Ovary (tissue), 7 donors: ENCODE measurements at regions not wholly inside any gene's neighbourhood (a gene's known extent, or its start where the extent isn't known, plus 50 kb on each side); places are given as distances from the start of the nearest gene placed in this dataset.

Experiments
- DNase-seq, 5 donors: peaks; one replicate each; pipeline ENCODE4 v3.0.0-alpha.2; 2019 to 2020
- H3K27ac ChIP-seq, 2 donors: fragments of 200-600 bp; one replicate each; pipeline versions ENCODE4 v1.5.1 to v1.8.0; 2019 to 2022
- H3K27me3 ChIP-seq: fragments of 200-600 bp; one replicate; pipeline ENCODE4 v1.8.0; 2022
- H3K36me3 ChIP-seq: fragments of 200-600 bp; sonication (generic); one replicate; pipeline ENCODE4 v1.5.1; 2019
- H3K4me1 ChIP-seq: one replicate; pipeline ENCODE4 v1.8.1; 2013; ENCODE audit warnings: mild to moderate bottlenecking, moderate library complexity; ENCODE audit not compliant: insufficient read depth
- H3K4me3 ChIP-seq: fragments of 200-600 bp; sonication (generic); one replicate; pipeline ENCODE4 v1.5.1; 2017
- H3K9me3 ChIP-seq, 2 donors: fragments of 200-600 bp in 1 of 2; sonication (generic) in 1 of 2; one replicate each; pipeline versions ENCODE4 v1.5.1 to v1.8.1; 2013 to 2019; ENCODE audit warnings: mild to moderate bottlenecking in 1 of 2, moderate library complexity in 1 of 2
- EP300 ChIP-seq: sonication (generic); formaldehyde crosslinking; IDR thresholded peaks from one replicate; pipeline ENCODE4 v1.6.1; 2017; ENCODE audit warnings: antibody characterized with exemption
- POLR2A ChIP-seq: fragments of 450-650 bp; IDR thresholded peaks from one replicate; pipeline ENCODE4 v1.6.1; 2017; ENCODE audit warnings: antibody characterized with exemption, mild to moderate bottlenecking, moderate library complexity
- WGBS, 3 donors: extraction: QIAGEN DNeasy Blood & Tissue Kit in 1 of 3; methylation state at CpG; one replicate each; pipeline versions ENCODE4 v1.1.5 to v1.1.7; 2013 to 2017; 5-methylcytosine and 5-hydroxymethylcytosine counted together
- intact Hi-C, 4 donors: fragments of 100-400 bp; cut with DNase I; formaldehyde crosslinking; loops; one replicate each; pipeline versions ENCODE4 v1.11.0 to v1.15.1; 2022 to 2023
- TF ChIP-seq, protein P1 (sequence below), 3 donors: fragments of 450-650 bp in 2 of 3; fragments of 200-600 bp in 1 of 3; IDR thresholded peaks; one replicate each; pipeline versions ENCODE4 v1.5.1 to v1.8.0; 2016 to 2022; ENCODE audit warnings: antibody characterized with exemption in 3 of 3, mild to moderate bottlenecking in 1 of 3
- donor health status: DM: no; HTN: no; CAD: no; lungs with moderate emphysema.
- donor health status: DM: no; HTN: no; CAD: no.
- donor health status: Bipolar disorder and iron deficiency.
- donor health status: DM: no; HTN: no; CAD: no.
- donor health status: DM: yes; HTN: yes; CAD: no.

DNA sequence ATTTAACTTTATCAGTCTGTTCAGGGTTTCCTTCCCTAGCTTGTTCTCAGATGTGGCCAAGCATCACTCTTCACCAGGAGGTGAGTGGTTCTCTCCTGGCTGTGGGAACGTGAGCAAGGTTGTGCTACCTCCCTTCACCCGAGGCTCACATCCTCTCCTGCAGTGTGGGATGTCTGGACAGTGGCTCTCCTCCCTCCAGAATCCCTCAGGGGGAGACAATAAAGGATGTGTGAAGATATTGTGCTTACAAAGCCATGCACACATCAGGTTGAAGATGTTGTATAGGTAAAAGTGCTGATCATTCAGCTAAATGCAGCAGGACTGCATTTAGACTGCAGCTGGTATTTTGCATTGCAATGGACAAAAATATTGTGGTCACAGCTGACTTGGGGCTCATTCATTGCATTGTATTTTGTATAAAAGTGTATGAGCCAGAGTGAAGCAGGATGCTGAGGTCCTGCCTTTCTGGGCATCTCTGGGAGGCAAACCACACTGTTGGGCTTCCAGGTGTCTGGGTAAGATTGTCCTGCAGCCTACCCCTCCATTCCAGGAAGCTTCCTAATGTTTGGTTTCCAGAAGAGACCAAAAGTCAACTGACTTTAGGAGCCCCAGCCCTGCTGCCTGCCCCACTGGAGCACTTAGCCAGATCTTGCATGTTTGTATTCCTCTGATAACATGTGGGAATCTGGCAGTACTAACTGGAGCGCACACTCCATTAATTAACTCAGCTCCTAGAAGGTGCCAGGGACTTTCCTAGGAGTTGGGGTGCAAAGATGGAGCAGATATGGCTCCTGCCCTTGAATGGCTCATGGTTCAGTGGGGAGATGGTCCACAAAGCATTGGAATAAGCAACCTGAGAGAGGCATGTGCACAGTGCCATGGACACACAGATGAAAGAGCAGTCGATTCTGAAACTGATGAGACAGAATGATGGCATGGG is 292.5 kb upstream of the ZNF32 start:
- 50 to 67% (median 66%) methylated on average over 4 of the region's 4 CpGs for WGBS, 3 donors
- peaks cover 12% of the 10 kb centered on the region for H3K4me1 ChIP-seq
- no peak overlapping the region for H3K4me3 ChIP-seq
- DNase-seq = no peak
- no peaks in the 10 kb centered on the region for H3K9me3 ChIP-seq
- H3K27ac ChIP-seq = no peak overlapping the region
- H3K36me3 ChIP-seq = no peaks in the 10 kb centered on the region
- intact Hi-C loops = no loop called here
- TF ChIP-seq, protein P1, sequence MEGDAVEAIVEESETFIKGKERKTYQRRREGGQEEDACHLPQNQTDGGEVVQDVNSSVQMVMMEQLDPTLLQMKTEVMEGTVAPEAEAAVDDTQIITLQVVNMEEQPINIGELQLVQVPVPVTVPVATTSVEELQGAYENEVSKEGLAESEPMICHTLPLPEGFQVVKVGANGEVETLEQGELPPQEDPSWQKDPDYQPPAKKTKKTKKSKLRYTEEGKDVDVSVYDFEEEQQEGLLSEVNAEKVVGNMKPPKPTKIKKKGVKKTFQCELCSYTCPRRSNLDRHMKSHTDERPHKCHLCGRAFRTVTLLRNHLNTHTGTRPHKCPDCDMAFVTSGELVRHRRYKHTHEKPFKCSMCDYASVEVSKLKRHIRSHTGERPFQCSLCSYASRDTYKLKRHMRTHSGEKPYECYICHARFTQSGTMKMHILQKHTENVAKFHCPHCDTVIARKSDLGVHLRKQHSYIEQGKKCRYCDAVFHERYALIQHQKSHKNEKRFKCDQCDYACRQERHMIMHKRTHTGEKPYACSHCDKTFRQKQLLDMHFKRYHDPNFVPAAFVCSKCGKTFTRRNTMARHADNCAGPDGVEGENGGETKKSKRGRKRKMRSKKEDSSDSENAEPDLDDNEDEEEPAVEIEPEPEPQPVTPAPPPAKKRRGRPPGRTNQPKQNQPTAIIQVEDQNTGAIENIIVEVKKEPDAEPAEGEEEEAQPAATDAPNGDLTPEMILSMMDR (IDR thresholded peaks at IDR 0.05) = no peak
- TF ChIP-seq POLR2A (no peak), EP300 (no peak)
- no peaks in the 10 kb centered on the region for H3K27me3 ChIP-seq

GRCh38 chr10:43939939-43940820 is 291.5 kb upstream of the ZNF32 start:
- Histone ChIP-seq H3K36me3 (no peaks in the 10 kb centered on the region), H3K4me1 (peaks cover 12% of the 10 kb centered on the region), H3K4me3 (no peak overlapping the region), H3K27me3 (no peaks in the 10 kb centered on the region), H3K27ac (no peak overlapping the region), H3K9me3 (no peaks in the 10 kb centered on the region)
- intact Hi-C loops = no loop called here
- 44 to 56% (median 50%) methylated on average over 10 of the region's 10 CpGs for WGBS, 3 donors
- TF ChIP-seq POLR2A (no peak), EP300 (no peak)
- TF ChIP-seq, protein P1 (IDR thresholded peaks at IDR 0.05) = no peak
- no peak for DNase-seq

DNA sequence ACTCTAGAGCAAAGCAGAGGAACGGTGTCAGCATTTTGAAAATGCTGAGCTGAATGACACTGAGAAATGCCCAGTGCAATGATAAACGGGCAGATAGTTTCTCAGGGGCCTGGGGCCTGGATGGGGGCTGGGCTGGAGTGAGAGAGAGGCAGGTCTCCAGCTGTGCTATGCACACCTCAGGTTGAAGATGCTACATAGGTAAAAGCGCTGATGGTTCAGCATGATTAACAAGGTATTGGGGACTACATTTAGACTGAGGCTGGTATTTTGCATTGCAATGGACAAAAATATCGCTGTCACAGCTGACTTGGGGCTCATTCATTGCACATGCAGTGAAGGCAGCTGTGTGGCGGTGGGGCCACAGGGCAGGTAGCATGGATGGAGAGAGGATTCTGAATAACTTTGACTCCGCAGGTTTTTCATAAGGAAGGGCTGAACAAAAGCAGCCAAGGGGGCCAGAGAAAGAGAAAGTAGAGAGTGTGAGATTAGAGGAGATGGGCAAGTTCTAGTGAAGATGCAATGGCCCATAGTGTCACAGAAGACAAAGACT is 290.8 kb upstream of the ZNF32 start:
- DNase-seq = no peak
- intact Hi-C loops = no loop called here
- H3K36me3 ChIP-seq = no peaks in the 10 kb centered on the region
- H3K4me1 ChIP-seq = peaks cover 12% of the 10 kb centered on the region
- no peaks in the 10 kb centered on the region for H3K9me3 ChIP-seq
- H3K27ac ChIP-seq = no peak overlapping the region
- 81 to 92% (median 89%) methylated on average over 6 of the region's 6 CpGs for WGBS, 3 donors
- TF ChIP-seq EP300 = no peak
- TF ChIP-seq, protein P1 (IDR thresholded peaks at IDR 0.05) = no peak
- no peak overlapping the region for H3K4me3 ChIP-seq
- H3K27me3 ChIP-seq = no peaks in the 10 kb centered on the region

DNA sequence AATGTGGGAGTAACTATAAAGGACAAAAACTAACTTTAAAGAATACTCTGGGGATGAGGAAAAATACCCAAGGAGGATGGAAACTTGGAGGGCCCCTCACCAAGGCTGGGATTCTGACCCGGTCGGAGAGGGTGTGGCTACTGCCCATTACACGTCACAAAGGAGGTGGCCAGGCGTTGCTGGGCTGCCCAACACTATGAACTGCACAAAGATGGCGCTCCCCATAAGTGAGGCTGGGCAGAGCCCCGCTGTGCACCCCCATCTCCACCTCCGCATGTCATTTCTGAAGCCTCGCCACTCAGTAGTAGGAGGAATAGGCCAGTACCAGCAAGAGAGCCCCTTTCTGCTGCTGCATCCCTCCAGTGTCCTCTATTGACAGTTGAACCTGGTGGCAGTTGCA is 290.1 kb upstream of the ZNF32 start:
- H3K27me3 ChIP-seq = no peaks in the 10 kb centered on the region
- 82 to 89% (median 84%) methylated on average over 8 of the region's 8 CpGs for WGBS, 3 donors
- TF ChIP-seq, protein P1 (IDR thresholded peaks at IDR 0.05) = no peak
- no peak for TF ChIP-seq EP300
- TF ChIP-seq POLR2A = no peak

More for the DNA sequence above, 290.1 kb upstream of the ZNF32 start:
- Histone ChIP-seq H3K4me1 (peaks cover 12% of the 10 kb centered on the region), H3K9me3 (no peaks in the 10 kb centered on the region), H3K36me3 (no peaks in the 10 kb centered on the region), H3K4me3 (no peak overlapping the region), H3K27ac (no peak overlapping the region)
- intact Hi-C loops = no loop called here
- no peak for DNase-seq
